ENCODE measurements at regions not wholly inside any gene's neighbourhood (a gene's known extent, or its start where the extent isn't known, plus 50 kb on each side); places are given as distances from the start of the nearest gene placed in this dataset.

GRCh38 chr15:68508485-68509189, 70.2 kb upstream of the CORO2B start:
- TF ChIP-seq FOXA1 (IDR thresholded peaks at IDR 0.05) (no peak), CTCF (IDR thresholded peaks at IDR 0.05; ENCODE audit: low read depth, low read length, missing input control) (no peak), JUND (IDR thresholded peaks at IDR 0.05) (no peak), REST (IDR thresholded peaks at IDR 0.05) (no peak), TAF1 (conservative IDR thresholded peaks at IDR 0.05) (no peak), RAD21 (IDR thresholded peaks at IDR 0.05) (no peak), EGR1 (IDR thresholded peaks at IDR 0.05; ENCODE audit: low read depth in 2 of 2) (no peak), MAX (IDR thresholded peaks at IDR 0.05) (no peak), ATF3 (IDR thresholded peaks at IDR 0.05) (no peak), ZBTB33 (IDR thresholded peaks at IDR 0.05) (no peak)
